ENCODE measurements at regions not wholly inside any gene's neighbourhood (a gene's known extent, or its start where the extent isn't known, plus 50 kb on each side); places are given as distances from the start of the nearest gene placed in this dataset.
"Not testable (repeated sequence)": the region's sequence is repeated elsewhere in the genome, so short reads cannot be mapped to it uniquely, and the experiment has no call there.

- no peak for DNase-seq (ENCODE audit: low read depth)
Measured at GRCh38 chr3:6585360-6585759, 275.6 kb upstream of the GRM7 start.

- DNase-seq (ENCODE audit: low read depth), result no peak
Measured at GRCh38 chr3:6600237-6600636, 260.7 kb upstream of the GRM7 start.

- DNase-seq (ENCODE audit: low read depth), result no peak
Measured at GRCh38 chr3:6601374-6601773, 259.5 kb upstream of the GRM7 start.

DNA sequence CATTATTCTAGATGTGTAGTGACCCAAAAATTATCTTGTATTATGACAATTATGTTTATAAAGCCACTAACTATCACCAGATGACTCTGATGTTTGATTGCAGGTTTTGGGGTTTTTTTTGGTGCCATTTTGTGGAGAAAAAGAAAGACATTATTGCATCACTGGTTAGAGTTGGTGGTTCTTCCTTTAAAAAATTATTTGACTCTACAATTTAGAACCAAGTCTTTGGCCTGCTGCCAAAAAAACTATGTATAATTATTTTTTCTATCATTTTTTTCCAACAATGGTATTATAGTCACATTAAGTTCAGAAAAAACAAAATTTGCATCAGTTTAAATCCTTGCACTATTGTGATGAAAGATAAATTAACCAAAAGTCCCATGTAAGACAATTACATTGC lies 258.6 kb upstream of the GRM7 start:
- DNase-seq (ENCODE audit: low read depth), result no peak

GRCh38 chr3:6605227-6605626 lies 255.7 kb upstream of the GRM7 start:
- DNase-seq (ENCODE audit: low read depth), result no peak

DNA sequence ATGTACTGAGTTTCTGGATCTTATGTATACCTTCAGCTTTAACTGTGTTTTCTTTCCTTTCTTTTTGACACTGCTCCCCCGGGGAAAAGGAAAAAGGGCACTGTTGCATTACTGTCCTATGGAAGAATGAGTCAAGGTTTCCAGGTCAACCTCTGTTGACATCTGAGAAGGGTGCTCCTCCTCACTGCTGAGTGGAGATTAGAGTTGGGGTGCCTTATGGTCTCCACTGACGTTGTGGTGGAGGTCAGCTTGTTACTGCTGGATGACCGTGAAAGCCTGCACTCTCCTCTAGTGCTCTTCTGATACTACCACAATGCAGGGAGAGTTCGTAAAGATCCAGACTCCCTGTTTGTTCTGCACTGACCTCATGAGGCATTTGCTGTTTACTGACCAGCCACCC lies 252.1 kb upstream of the GRM7 start:
- DNase-seq (ENCODE audit: low read depth), result no peak

GRCh38 chr3:6612034-6612616 lies 248.8 kb upstream of the GRM7 start:
- no peak for DNase-seq (ENCODE audit: low read depth)

DNA sequence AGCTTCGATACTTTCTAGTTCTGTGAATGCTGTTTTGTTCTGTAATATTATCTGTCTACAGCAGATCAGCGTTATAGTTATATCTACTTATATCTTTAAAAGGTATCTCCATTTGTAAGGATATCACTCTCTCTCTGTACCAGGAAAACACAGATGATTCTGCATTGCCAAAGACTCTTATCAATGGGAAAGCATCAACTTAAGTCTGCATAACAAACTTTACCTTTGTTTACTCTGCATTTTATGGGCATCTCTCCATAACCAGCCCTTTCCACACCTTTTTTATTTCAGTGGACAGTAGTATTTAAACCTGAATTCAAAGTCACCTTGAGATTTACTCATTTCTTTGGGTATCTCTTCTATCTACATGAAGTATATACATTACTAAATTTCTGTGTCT lies 238.7 kb upstream of the GRM7 start:
- DNase-seq (ENCODE audit: low read depth), result no peak

GRCh38 chr3:6622712-6623111 lies 238.2 kb upstream of the GRM7 start:
- no peak for DNase-seq (ENCODE audit: low read depth)

DNA sequence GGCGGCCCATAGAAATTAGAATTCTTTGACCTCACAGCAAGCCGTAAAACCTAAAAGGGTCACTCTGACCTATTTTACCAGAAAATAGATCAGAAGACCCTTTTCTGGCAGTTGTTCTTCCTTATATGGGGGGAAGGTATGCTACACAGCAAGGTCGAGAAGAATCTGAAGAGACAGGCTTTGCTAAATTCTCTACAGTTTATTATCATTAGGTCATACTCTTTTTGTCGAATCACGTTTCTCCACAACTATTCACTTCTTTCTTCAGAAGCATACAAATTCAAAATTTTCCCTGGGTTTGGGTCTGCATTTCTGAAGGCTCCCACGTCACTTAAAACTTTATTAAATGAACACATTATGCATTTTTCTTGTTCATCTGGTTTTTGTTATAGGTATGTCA lies 229.5 kb upstream of the GRM7 start:
- no peak for DNase-seq (ENCODE audit: low read depth)

DNA sequence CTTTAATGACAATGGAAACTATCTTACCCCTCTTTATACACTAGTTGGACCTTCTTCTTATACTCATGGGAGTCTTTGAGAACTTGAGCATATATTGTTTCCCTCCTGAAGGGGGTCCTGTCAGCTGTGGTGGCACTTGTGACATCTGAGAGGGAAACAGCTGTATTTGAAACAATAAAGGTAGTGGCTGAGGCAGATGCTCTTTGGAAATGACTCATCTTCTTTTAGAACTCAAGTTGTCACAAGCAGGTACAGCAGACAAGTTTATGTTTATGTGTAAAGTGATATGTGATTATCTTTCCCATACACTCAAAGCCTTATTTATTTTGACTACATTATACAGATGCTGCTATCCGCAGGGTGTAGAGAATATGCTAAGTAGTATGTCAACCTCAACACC lies 220.0 kb upstream of the GRM7 start:
- DNase-seq (ENCODE audit: low read depth), result no peak

- no peak for DNase-seq (ENCODE audit: low read depth)
Measured at GRCh38 chr3:6644070-6644929, 216.6 kb upstream of the GRM7 start.

GRCh38 chr3:6654670-6655069 lies 206.2 kb upstream of the GRM7 start:
- DNase-seq (ENCODE audit: low read depth), result no peak

GRCh38 chr3:6655275-6655674 lies 205.6 kb upstream of the GRM7 start:
- DNase-seq (ENCODE audit: low read depth), result no peak

DNA sequence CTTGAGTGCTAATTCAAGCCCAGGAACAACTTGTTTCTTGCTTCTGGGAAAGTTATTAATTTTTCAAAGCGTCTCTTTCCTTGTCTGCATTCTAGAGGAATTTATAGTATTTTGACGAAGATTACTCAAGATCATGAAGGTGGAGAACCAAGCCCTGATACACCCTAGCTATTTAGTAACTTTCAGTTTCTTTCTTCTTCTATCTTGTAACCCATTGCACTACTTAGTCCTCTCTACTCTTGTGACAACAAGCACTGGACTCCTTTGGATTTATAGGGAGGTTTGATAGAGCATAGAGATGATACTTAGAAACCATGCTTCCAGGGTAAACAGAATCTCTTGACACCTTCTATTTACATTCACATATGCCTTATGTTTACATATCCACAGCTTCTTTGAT lies 203.3 kb upstream of the GRM7 start:
- no peak for DNase-seq (ENCODE audit: low read depth)

DNA sequence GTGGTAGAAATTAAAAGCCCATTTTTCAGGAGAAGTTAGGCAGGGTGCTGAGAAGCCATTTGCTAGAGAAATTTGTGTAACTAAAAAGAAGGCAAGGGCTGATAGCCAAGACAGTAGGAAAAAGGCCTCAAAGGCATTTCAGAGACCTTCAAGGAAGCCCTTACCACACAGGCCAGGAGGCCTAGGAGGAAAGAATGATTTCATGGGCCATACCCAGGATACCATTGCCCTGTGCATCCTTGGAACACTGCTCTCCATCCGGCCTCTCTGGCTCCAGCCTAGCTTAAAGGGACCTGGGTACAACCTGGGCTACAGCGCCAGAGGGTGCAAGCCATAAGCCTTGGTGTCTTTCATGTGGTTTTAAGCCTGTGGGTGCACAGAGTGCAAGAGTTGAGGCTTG lies 193.6 kb upstream of the GRM7 start:
- DNase-seq (ENCODE audit: low read depth), result no peak

- DNase-seq (ENCODE audit: low read depth), result no peak
Measured at GRCh38 chr3:6671363-6671762, 189.6 kb upstream of the GRM7 start.

DNA sequence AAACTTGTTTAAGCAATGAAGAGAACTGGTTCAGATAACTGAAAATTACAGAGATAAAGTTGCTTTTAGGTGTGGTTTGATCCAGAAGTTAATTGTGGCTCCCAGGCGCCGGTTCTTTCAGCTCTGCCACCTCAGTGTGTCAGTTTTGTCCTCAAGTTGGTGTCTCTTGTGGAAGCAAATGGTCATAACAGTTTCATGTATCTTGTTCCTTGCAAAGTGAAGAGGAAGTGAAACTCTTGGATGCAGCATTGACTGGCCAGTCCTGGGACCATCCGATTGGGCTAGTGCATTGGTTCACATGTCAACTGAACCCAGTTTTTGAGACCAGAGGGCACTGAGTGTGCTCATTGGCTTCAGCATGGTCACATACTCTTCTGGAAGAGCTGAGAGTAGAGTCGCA lies 181.4 kb upstream of the GRM7 start:
- DNase-seq (ENCODE audit: low read depth), result no peak

DNA sequence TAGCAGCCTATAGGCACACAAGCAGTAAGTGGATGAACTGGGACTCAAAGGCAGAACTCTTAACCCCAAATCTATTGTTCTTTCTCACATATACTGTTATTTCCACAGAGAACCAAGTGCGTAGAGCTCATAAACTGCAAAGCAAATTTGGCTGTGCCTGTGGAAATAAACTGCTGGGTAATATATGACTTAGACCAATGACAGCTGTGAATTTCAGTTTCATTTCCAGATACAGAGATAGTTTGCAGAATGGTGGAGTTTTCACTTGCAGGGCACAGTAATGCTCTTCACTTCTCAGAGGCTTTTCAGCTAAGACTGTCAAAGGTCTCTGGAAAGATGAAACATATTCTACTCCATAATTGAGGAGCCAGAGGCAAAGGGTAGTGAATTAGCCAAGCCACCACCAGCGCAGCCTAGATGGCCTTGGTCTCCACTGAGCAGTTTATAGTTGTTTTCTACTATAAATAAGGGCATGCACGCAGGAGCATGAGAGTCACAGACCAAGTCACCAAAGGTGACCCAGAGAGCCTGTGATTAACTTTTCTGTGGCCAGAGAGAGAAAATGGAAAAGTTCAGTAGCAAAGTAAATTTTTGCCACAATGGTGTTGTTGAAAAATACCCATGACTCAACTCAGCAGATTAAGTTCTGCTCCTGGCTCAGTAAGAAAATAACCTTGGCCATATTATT lies 180.7 kb upstream of the GRM7 start:
- no peak for DNase-seq (ENCODE audit: low read depth)

GRCh38 chr3:6697285-6697684 lies 163.6 kb upstream of the GRM7 start:
- DNase-seq (ENCODE audit: low read depth), result no peak

DNA sequence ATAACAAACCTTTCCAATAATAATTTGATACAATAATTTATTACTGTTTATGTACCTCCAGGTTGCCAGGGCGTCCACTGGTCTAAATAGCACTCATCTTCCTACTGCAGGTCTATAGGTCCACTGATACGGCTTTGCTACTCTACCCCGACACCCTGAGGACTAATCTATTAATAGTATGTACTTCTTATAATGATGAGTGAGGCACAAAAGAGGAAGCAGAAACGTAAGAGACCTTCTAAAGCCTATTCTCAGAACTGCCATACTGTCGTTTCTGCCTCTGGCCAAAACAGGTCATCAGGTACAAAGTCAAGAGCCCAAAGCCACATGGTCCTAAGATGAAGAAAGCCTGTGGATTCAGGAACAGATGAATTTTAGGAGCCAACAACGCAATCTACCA lies 163.2 kb upstream of the GRM7 start:
- no peak for DNase-seq (ENCODE audit: low read depth)

DNA sequence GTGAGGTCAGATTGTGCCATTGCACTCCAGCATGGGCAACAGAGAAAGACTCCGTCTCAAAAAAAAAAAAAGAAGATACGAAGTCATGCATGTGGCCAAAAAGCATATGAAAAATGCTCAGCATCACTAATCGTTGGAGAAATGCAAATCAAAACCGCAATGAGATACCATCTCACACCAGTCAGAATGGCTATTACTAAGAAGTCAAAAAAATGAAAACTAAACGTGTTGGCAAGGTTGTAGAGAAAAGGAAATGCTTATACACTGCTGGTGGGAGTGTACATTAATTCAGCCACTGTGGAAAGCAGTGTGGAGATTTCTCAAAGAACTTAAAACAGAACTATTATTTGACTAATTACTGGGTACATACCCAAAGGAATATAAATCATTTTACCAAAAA lies 156.1 kb upstream of the GRM7 start:
- not testable (repeated sequence) for DNase-seq (ENCODE audit: low read depth)

DNA sequence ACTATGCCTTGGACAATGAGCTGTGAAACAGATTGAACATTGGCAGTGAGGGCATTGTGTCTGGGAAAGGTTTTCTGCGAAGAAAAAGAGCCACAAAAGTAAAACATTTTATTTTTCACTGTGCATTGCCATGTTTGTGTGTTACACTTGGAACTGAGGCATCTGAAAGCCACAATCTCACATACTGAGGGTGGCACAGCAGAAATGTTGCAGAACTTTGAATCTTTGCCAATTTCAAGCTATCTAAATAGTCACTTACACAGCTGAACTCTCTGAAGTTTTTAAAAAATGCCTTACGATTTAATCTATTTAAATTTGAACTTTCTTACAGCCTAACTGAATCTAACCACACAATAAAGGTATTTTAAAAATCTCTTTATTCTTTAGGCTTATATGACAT lies 154.1 kb upstream of the GRM7 start:
- DNase-seq (ENCODE audit: low read depth), result no peak

Measured in stimulated activated CD8-positive, alpha-beta memory T cell treated with anti-CD3 and anti-CD28 coated beads, Interleukin-12 subunit alpha, Interleukin-12 subunit beta, amount 100 ng/mL, for 4 hours (primary cell).